GM19035 (cell line): ENCODE measurements at regions not wholly inside any gene's neighbourhood (a gene's known extent, or its start where the extent isn't known, plus 50 kb on each side); places are given as distances from the start of the nearest gene placed in this dataset.

Experiments
- ATAC-seq: cut with Tn5 transposase; IDR thresholded peaks from one replicate; pipeline ENCODE4 v1.9.1; 2021; ENCODE audit not compliant: unreplicated experiment

DNA sequence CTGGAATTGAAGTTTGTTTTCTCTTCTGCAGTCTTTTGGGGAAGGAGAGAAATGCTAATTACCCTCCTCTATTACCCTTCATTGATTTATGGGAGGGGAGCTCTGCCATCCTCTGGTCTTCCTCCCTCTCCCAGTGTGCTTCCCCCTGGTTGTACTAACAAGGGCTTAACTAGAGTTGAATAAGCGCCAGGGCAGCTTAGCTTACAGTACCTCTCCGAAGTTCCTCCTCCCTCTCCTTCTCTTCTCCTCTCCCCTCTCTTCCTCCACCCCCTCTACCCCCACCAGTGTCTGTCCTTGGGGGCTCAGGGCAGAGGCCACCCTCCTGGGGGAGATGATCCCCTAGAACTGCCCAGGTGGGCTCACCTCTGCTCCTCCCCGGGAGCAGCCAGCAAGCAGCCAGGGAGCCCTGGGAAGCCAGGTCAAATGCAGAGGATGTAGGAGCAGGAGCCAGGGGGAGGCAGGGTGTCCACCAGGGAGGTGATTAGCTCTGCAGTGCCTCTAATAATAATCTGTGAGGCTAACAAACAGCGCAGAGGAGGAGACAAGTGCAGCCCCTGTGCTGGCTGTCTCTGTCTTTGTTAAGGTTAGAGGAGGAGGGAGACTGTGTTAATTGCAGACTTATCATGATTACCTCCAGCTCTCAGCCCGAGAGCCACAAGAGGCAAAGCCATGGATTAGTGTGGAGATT, 191.6 kb upstream of the CADM1 start:
- ATAC-seq: no peak

- ATAC-seq: no peak
Measured at GRCh38 chr11:115693002-115693401, 188.8 kb upstream of the CADM1 start.

GRCh38 chr11:115691030-115691429, 186.8 kb upstream of the CADM1 start:
- ATAC-seq: no peak

DNA sequence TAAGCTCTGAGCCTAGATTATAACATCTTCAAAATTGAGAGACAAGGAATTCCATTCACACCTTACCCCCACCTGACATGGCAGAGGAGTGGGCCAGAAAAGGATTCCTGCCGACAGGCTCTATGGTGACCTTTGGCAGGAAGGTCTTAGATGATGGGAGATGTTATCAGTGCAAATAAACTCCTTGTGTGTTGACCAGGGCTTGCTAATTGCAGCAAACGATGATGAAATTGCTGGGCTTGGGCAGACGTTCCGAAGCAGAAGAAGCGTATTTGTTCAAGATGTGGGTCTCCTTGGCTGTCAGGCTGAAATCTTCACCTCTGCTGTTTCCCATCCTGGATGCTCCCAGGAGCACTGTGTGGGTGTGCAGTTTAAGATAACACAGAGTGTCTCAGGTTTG, 183.7 kb upstream of the CADM1 start:
- ATAC-seq: no peak

DNA sequence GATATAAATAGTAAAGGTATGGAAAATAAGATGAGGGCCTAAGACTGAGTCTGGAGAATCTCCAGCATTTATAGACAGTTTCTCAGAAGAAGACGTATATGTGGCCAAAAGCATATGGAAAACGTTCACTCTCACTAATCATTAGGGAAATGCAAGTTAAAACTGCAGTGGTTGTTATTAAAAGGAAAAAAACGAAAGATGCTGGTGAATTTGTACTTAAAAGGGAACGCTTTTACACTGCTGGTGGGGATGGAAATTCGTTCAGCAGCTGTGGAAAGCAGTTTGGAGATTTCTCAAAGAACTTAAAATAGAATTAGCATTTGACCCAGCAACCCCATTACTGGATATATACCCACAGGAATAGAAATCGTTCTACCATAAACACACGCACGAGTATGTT, 180.5 kb upstream of the CADM1 start:
- no peak for ATAC-seq

DNA sequence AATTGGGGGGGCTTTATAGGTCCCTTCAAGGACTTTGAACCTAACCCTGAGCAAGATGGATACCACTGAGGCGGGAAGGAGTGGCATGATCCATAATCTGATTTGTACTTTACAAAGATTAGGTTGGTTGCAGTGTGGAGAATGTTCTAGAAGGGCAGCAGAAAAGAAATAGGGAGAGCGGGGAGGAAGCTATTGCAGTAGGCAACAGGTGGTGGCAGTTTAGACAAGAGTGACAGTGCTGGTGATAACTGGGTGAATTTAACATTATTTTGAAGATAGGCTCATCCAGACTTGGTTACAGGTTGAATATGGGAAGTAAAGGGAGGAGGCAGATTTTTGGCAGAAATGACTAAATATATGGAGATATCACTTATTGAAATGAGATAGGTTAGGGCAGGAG, 179.9 kb upstream of the CADM1 start:
- ATAC-seq: no peak

GRCh38 chr11:115682888-115683287, 178.7 kb upstream of the CADM1 start:
- no peak for ATAC-seq

- no peak for ATAC-seq
Measured at GRCh38 chr11:115682101-115682500, 177.9 kb upstream of the CADM1 start.

GRCh38 chr11:115679945-115680344, 175.7 kb upstream of the CADM1 start:
- no peak for ATAC-seq

GRCh38 chr11:115678942-115679341, 174.7 kb upstream of the CADM1 start:
- no peak for ATAC-seq

GRCh38 chr11:115677190-115677589, 173.0 kb upstream of the CADM1 start:
- no peak for ATAC-seq

DNA sequence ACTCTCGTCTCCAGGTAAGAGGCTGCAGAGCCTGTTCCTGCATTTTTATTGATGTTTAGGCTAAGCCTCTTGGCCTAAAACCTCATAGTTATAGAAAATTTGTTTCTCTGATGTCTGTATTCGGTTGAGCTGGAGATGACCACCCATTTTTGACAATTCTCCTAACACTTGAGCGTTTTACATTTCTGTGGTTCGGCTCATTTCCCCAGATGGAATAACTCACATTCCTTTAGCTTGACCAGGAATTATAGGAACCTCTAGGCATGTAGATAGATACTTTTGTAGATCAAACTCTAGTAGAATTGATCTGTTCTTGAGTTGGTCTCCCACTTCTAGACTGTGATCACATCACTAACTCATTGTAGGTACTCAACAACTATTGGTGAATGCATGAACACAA, 172.6 kb upstream of the CADM1 start:
- ATAC-seq: no peak

- no peak for ATAC-seq
Measured at GRCh38 chr11:115676206-115676605, 172.0 kb upstream of the CADM1 start.

DNA sequence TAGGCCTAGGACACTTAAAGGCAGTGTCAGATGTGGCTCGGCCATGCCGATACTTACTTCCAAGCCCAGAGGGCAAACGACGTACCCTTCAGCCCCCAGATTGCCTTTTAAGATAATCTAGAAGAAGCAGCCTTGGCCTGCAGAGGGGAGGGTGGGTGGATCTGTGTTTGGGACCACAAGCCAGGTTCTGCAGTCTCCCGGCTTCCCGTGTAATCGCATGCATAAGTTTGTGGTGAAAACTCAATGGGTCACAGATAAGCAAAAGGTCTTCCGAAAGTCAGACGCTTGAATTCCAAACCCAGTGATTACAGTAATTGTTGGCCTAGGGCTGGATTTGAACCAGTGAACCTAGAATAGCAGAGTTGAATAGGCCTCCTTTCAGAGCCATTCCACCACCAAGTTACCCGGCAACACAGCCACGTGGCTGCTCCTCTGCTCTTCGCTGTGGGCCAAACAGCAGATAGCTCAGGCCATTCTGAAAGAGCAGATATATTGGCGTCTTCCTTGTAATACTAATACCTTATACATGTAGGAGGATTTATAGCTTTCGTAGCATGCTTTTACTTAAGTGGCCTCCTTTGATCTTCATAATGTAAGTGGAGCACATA, 170.8 kb upstream of the CADM1 start:
- no peak for ATAC-seq

DNA sequence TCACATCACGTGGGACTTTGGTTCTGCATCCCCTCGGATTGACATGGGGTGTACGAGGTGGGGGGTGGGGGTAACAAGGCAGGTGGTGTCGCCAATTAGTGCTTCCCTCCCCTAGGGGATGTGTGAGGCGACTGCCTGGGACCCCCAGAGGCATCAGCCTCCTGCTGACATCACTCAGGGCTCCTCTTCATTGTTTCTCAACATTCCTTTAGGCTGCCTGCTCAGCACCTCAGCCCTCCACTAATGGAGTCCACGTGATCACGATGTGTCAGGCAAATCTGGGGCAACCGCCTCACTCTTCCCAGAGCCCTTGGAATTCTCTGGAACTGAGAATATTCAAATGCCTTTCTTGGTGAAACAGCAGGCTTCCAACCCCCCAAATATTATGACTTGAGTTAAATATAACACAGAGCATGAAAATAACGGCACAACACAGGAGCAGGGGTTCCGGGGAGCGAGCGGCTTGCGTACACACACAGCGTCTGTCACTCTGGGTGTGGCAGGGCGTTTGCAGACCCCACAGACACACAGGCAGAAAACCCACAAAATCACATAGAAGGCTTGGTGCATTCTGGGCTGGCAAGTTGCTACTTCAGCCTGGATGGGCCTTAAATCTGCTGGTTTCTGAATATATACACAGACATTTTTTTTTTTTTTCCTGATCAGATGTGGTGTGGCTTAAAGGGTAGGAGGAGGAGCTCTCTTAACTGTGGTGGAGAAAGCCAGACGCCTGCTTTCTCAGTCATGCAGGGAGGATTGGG, 170.1 kb upstream of the CADM1 start:
- ATAC-seq: no peak

DNA sequence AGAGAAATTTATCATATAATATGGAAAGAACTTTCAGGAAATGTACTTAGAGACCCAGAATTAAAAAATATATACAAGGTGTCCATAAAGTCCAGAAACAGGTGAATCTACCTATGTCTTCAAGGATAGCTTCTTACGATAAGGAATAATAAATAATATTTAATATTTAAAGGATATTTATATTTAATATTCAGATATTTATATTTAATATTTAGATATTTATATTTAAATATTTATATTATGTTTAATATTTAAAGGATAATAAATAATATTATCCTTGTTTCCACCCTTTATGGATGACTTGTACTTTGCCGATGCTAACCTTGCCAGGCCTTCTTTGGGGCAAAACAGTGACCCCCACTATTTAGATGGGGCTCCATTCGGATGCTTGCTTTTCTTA, 169.5 kb upstream of the CADM1 start:
- ATAC-seq: no peak

GRCh38 chr11:115672999-115673411, 168.8 kb upstream of the CADM1 start:
- ATAC-seq: no peak

DNA sequence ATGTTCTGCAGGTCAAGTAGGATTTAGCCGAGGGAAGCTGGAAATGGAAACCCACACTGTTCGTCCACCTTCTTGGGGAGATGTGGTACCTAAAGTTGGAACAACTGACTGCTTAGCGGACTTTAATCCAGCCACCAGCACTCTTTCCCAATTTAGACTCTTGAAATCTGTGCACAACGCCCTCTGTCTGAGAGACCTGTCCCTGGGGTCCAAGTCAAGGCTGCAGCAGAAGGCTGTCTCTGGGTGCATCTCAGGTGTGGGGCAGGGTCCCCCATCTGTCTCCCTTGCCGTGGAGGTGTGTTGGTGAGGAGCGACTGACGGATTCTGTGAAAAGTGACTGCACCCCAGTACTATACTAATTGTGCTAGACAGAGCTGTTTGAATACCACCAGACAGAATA, 168.2 kb upstream of the CADM1 start:
- ATAC-seq: no peak

- ATAC-seq: no peak
Measured at GRCh38 chr11:115670538-115671205, 166.5 kb upstream of the CADM1 start.

GRCh38 chr11:115665958-115666357, 161.7 kb upstream of the CADM1 start:
- ATAC-seq: no peak

GRCh38 chr11:115665175-115665821, 161.1 kb upstream of the CADM1 start:
- ATAC-seq: no peak
